ENCODE measurements at regions not wholly inside any gene's neighbourhood (a gene's known extent, or its start where the extent isn't known, plus 50 kb on each side); places are given as distances from the start of the nearest gene placed in this dataset.

DNA sequence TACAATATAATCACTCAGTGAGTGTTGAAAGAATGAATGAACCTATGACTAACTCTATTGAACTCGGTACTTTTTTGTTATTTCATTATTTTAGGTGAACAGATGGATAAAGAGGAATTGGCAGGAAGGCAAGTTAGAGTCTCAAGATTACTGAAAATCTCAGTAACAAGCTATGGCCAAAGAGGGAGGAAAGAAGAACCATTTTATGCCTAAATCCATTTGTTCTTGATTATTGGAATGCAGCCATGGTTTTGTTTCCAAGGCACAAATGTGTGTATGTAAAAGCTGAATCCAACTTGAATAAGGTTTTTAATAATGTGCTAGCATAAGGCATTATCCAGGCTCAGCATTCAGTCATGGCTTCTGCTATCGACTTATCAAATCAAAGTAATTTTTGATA lies 196.4 kb downstream of the DTHD1 start:
- no peak for TF ChIP-seq POLR2AphosphoS5 (IDR thresholded peaks at IDR 0.05)
- TF ChIP-seq, protein P1, sequence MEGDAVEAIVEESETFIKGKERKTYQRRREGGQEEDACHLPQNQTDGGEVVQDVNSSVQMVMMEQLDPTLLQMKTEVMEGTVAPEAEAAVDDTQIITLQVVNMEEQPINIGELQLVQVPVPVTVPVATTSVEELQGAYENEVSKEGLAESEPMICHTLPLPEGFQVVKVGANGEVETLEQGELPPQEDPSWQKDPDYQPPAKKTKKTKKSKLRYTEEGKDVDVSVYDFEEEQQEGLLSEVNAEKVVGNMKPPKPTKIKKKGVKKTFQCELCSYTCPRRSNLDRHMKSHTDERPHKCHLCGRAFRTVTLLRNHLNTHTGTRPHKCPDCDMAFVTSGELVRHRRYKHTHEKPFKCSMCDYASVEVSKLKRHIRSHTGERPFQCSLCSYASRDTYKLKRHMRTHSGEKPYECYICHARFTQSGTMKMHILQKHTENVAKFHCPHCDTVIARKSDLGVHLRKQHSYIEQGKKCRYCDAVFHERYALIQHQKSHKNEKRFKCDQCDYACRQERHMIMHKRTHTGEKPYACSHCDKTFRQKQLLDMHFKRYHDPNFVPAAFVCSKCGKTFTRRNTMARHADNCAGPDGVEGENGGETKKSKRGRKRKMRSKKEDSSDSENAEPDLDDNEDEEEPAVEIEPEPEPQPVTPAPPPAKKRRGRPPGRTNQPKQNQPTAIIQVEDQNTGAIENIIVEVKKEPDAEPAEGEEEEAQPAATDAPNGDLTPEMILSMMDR (IDR thresholded peaks at IDR 0.05): no peak
- TF ChIP-seq POLR2A (IDR thresholded peaks at IDR 0.05): no peak
